DMS 273 treated with DMSO at 0.1 percent for 48 hours (cell line): ENCODE measurements at regions not wholly inside any gene's neighbourhood (a gene's known extent, or its start where the extent isn't known, plus 50 kb on each side); places are given as distances from the start of the nearest gene placed in this dataset.

ENCODE experiments used
- DNase-seq: peaks from one replicate; lab custom pipeline; 2025; lab: John Stamatoyannopoulos, UW

DNA sequence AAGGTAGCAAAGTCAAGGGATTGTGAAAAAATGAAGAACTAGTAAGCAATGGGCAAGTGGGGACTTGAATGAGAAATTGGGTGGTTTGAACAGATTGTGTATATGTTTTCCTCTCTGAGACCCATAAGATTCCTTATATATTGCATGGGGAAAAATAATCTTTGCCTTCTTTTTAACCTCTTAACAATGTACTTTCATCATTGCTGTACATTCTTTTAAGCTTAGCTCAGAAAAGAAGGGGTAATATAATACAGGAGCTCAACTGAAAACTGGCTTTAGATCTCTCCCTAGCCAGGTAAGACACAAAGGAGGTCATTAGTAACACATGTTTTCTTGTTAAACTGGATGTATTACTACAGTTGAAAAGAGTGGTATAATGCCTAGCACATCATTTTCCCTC, 287.2 kb downstream of the RNF144B start:
- DNase-seq: no peak

DNA sequence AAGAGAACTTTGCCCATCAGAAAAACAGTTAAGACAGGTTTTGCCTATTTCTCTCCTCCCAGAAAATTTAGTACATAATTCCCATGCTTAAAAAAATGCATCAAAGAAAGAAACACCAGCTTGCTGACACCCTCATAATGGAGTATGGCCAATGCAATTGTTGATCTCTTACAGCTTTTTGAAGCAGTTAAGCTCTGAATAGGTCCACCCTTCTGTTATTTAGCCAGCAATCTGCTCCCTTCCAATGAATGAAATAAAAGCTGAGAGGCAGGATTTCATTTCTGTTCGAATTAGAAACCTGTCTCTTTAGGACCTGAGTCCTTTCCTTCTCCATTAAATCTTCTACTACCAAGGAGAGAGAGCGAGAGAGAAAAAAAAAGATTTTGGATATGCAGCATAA, 288.7 kb downstream of the RNF144B start:
- DNase-seq: no peak

DNA sequence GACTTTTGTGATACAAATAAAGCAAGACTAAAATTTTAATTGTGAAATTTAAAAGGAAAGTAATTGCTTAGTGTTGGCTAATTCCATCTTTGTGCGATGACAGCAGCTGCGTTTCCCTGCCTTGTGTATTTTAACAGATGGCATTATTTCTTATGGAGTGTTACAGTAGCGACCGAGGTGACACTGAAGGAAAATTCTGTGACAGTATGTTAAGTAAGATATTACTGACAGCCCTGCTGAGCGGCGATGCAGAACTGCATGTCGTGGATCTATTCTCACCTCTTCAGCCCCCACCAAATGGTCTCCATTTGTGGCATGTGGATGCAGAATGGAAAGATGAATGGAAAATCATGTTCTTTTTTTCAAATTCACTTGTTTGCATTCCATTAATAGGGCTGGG, 289.4 kb downstream of the RNF144B start:
- DNase-seq: no peak

DNA sequence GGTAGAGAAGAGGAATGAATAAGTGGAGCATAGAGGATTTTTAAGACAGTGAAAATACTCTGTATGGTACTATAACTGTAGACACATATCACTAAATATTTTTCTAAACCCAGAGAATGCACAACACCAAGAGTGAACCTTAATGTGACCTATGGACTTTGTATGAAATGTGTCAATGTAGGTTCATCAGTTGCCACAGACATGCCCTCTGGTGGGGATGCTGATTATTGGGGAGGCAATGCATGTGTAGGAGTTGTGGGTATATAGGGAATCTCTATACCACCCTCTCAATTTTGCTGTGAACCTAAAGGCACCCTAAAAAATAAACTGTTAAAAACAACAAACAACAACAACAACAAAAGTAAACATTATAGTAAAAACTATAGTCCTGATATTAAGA, 293.7 kb downstream of the RNF144B start:
- no peak for DNase-seq

DNA sequence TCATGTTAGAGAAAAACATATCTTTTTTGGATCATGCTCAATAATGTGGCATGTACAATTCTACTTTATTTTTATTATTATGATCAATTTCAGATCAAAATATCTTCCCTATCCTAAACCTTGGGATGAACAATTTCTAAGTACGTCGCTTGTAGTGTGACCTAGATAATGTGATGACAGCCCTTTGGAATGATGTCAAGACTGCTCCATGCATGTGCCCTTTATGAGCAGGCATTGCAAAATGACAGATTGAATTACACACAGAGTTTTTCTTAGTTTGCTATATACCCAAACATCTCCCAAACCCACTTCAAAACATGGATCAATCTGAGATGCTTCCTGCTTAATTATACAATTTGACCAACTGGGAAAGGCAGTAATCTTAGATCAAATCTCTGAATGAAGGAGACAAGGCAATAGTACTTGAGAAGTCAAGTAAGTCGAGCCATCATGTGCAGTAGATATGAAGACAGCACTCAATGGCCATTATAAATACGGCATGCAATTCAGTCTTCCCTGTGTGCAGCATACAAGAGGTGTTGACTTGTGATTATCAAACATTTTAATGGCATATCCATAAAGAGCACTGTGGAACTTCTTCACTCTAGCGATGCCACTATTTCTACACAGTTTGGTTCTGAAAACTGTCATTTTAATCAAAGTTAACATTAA, 294.8 kb downstream of the RNF144B start:
- DNase-seq: no peak

DNA sequence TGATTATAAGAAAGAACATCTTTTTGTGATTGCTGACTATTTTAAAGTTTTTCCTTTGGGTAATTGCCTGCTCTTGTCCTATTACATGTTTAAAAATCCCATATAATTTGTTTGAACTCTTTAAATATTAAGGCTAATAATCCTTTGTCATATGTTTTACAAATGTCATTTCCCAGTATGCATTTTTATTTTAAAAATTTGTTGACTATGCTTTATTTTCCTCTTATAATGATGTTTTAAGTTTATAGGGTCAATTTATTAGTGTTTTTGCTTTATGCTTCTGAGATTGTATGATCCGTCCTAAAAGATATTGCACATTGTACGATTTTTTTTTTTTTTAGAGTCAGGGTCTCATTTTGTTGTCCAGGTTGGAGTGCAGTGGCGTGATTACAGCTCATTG, 297.2 kb downstream of the RNF144B start:
- no peak for DNase-seq

DNA sequence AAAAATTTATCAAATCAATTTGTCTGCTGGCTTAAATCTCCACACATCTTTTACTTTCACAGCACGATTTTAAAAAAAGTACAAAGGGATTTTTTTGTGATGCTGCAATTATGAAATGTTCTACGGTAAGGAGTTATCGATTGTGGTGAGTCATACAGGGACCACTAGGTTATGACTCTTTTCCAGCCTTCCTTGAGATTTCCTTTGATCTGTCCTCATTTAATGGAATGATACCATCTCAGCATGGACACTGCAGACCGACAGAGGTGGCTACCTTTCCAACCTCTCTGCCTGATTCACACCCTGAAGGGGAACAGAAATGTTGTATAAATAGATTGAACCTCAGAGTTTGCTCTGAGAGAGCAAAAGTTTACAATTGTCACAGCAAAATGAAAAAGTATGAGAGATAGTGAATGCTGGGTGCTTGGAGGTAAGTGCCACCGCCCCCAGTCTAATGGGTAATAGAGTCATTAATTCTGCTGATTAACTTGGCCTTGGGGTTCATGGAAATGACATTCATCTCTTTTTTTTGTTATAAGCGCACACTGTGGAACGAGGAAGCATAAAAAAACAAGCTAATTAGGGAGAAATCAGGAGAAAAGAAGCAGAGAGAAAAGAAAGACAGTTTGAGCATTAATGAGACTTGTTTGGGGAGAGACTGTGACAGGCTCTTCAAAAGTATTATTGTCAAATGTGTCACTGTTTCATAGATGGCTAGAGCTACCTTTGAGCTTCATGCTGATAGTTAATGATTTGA, 306.0 kb downstream of the RNF144B start:
- DNase-seq: no peak

DNA sequence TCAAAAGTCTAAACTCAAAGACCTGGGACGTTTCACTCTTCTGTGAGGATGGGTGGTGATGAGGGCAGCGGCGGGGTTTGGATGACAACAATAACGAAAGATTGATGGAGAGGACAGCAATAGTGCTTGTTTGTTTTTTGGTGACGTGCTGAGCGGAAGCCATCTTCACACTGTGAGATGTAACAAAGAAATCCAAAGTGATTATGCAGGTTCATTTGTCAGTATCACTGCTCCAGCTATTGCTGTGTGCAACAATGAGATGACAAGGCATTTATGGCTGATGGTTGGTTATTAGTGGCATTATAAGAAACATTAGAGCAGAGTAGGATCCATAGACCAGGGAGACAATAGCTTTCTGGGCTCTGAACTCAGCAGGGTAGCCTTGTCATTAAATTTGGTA, 306.7 kb downstream of the RNF144B start:
- no peak for DNase-seq

DNA sequence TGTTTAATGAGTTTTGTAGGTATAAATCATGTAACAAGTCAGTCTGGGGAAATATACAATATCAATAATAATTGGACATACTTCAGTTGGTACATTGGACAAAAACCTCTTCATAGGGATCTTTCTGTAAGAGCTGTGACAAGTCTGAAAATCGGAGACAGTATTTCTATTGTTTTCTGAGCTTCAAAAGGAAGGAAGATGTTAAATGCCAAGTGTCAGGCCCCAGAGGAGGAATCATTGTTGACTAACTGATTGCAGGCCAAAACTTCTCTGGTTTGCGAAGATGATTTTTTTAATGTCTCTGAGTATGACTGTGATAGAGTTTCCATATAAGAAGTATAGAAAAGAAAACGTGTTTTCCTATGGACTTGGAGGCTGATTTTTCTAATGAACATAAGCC, 316.4 kb downstream of the RNF144B start:
- DNase-seq: no peak

DNA sequence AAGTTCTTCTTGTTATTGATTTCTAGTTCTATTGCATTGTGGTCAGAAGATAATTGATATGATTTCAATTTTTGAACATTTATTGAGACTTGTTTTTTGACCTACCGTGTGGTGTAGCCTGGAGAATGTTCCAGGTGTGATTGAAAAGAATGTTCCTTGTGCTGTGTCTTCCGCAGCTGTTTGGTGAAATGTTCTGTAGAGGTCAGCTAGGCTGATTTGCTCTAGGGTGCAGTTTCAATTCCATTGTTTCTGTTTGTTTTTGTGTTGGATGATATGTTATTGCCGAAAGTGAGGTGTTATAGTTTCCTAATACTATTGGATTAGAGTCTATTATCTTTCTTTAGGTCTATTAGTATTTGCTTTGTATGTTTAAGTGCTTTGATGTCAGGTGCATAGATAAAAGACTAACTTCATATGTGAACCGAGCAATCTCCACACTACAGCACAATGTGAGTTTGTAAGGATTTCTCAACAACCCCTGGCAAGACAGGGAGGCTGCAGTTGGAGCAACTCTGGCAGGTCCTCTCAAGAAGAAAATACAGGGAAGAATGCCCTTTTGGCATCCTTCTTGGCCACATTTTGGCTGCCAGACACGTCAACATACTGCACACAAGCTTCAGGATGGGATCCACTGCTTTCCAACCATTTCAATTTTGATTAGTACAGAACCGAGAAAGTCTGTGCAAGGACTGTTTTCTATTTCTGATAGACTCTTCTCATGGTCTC, 320.7 kb downstream of the RNF144B start:
- no peak for DNase-seq

DNA sequence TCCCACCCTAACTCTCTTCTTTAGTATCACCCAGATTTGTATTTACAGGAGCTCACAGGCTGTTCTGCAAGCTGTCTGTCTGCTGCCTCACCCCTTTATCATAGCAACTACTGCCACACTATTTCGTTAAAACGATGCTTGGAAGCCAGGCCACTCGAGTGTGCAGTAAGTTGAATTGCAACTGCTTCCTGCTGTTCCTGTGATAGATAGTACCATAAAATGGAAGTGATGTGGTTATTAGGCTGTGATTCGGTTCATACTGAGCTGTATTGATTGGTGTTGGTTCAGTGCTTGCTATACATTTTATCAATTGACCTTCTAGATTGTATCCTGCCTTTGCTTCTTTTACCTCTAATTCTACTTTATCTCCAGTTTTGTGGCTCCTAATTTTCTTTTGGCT, 325.4 kb downstream of the RNF144B start:
- no peak for DNase-seq

DNA sequence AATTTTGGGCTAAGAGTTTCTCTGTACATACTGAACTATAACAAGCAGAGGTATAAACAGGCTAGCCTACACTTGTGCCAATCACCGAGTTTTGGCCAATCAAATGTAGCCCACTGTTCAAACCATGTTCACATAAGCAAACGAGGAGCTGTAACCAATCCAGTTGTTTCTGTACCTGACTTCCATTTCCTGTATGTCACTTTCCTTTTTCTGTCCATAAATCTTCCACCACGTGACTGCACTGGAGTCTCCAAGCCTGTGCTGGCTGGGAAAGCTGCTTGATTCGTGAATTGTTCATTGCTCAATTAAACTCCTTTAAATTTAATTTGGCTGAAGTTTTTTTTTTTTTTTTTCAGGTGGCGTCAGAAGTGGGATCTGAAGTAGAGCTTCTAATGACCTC, 332.9 kb downstream of the RNF144B start:
- DNase-seq: no peak

DNA sequence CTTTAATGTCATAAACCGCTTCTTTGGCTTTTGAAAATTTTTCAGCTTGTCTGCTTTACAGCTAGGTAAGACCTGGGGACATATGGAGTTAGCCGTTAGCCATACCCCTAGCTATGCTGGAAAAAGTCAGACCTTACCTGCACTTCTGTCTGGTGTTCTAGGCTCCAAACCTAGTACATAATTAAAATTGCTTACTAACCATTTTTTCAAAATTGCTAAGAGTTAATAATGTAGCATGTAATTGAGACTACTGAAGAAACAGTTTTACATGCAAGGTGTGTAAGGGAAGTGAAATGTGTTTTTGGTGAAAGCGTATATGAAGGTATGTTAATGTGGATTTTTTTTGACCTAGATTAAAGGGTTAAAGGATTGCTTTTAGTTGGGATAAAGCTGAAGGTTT, 336.9 kb downstream of the RNF144B start:
- no peak for DNase-seq

DNA sequence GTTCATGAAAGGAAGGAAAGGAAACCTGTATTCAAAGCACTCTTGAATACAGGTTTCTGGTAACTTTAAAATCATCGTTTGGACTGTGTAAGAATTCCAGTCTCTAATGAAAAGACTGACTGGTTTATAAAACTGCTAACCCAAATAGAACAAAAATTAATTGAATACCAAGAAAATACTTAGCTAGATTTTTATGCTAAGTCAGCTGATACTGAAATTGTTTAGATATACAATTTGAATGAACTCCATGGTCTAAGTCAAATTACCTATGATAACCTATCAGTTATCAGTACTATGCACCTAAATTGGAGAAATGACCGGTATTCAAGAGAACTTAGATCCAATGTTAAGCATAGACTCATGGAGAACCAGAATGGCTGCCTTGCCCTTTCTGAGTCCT, 338.3 kb downstream of the RNF144B start:
- no peak for DNase-seq

DNA sequence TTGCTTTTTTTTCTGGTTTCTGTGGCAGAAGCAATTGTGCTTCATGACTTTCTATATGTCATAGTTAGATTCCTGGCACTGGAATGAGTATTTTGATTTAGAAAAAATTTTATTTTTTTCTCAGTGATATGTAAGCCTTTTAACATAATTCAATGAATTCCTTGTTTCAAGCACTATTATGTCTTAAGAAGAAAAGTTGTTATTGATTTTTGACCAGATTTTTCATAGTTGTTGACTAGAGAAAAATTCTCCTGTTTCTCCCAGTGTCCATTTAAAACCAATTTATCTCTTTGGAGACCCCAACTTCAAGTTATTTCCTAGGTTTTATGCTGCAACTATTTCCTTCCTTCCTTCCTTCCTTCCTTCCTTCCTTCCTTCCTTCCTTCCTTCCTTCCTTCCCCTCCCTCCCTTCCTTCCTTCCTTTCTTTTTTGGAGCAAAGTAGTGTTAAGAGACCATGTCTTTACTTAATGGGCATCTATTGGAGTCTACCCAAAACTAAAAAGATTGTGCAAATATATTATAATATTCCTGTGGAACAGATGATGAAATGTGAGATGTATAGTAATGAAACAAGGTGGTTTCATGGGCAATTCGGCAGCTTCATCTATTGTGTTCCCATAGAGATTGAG, 346.9 kb downstream of the RNF144B start:
- no peak for DNase-seq

DNA sequence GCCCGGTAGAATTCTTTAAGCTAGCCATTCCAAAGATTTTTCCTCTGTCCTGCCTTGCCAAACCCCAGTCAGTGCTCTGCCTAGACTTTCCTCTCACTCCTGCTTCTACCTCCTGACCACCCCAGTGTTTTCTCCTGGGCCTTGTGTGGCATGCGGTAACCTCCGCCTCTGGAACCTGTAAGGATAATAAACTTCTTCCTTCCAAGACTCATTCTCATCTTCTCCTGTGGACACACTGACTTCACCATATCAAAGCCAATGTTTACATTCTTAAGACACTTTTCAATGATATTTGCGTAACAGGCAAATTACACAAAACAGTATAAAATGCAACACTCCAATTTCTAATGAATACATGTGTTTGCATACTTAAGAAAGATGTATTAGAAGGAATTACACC, 354.6 kb downstream of the RNF144B start:
- DNase-seq: no peak

DNA sequence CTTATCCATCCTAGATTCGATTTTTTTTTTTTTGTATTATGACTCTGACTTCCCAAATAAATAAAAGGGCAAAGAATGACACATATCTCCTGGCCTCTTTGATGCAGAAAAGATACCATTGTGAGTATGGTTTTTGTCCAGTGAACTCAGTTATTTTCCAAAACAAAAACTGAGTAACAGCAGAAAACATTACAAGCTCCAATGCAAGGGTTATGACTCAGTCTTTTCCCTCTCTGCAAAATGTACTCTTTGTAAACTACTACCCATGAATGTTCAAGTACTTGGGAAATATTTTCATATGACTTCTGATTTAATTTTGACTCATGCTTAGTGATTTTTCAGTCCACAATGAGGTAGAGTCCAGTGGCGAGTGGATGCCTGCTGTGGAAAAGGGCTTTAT, 355.3 kb downstream of the RNF144B start:
- DNase-seq: no peak

DNA sequence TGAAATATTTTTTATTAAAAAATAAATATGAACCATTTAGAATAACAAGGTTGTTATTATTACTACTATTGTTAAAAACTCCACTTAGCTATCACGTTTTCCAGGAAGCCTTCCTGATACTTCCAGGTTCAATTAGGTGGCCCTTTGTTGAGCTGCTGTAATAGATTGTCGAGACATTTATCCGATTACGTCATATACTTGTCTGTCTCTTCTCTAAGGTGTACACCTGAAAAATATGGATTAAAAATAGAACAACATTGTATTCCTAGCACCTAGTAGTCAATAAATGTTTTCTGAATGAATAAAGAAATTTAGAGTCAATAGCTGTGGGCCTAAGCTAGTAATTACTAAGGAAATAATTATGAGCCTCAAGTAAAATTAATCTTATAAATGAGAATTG, 359.6 kb downstream of the RNF144B start:
- DNase-seq: no peak

DNA sequence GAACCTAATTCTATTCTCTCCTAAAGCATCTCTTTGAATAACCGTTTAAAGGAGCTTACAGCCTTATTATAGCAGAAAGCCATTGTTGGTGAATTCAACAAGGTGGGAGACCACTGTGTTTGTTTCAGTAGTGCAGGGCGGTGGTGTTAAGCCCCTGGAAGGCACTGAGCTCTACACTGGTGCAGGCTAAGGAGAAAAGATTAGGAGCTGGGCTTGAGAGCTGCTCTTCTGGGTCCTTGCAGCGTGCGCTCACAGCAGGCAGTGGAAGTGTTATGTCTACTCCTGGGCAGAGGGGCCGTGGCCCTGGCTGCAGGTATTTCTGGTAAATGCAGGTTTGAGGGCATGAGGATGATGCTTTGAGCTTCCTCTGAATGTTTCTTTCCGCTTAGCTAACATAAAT, 361.2 kb downstream of the RNF144B start:
- DNase-seq: no peak

DNA sequence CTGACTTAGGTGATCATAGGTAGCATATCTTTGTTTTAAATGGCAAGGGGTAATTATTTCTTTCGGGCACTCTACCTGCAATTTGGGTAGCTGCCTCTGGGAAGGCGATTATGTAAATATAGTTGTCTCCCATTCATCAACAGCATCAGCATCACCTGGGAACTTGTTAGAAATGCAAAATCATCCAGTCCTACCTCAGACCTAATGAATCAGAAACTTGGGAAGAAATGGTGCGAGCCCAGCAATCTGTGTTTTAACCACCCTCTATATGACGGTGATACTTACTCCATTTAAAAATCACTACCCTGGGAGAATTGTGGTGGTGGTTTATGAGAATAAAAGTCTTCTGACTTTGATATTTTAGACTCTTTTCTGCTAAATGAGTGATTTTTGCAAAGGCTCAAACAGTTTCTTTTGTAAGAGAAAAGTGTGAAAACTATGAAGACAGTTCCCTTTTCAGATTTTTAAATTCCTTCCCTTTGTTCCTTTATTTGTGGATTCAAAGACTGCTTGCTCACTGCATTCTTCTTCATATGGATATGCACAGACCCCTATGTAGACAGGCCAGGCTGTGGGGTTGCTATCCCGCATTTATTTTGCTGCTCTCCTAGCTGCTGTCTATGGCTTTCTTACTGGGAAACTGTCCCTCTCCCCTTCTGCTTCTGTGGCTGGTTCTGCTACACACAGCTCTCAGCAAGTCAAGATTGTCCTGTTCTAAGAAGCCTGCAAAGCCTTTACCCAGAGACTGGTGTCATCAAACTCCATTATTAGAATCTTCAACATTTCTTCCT, 365.3 kb downstream of the RNF144B start:
- DNase-seq: no peak

DNA sequence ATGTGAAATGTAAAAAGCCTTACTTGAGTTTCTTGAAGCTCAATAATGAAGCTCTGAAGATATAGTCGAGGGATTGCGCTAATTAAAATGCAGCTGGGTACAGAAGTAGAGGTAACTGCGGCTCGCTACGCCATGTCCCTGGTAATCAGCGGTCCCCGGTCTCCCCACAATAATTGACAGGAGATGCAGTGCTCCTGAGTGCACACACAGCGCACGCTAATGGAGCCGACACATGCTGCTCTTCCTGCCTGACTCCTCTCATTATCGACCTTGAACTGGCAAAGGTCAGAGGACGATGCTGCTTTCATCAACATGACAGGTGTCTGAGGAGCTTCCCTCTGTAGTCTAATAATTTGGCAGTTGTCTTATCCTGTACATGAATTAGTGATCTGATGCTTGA, 365.9 kb downstream of the RNF144B start:
- no peak for DNase-seq

DNA sequence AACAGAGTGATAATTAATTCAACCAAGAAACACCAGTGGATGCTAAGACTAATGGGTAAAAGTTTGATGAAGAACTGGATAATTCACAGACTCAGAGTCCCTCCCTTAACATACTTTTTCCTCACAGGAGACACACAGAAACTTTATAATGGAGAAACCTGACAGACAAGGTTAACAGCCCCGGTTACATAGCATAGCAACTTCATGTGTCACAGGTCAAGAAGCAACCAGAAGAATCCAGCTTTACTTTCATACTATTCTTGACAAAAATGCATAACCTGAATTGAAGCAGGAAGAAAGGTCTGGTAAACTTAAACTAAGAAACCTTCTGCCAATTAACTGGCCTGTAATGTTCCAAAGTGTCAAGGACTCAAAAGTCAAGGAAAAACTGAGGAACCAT, 375.9 kb downstream of the RNF144B start:
- DNase-seq: no peak
